ENCODE measurements at regions not wholly inside any gene's neighbourhood (a gene's known extent, or its start where the extent isn't known, plus 50 kb on each side); places are given as distances from the start of the nearest gene placed in this dataset.

DNA sequence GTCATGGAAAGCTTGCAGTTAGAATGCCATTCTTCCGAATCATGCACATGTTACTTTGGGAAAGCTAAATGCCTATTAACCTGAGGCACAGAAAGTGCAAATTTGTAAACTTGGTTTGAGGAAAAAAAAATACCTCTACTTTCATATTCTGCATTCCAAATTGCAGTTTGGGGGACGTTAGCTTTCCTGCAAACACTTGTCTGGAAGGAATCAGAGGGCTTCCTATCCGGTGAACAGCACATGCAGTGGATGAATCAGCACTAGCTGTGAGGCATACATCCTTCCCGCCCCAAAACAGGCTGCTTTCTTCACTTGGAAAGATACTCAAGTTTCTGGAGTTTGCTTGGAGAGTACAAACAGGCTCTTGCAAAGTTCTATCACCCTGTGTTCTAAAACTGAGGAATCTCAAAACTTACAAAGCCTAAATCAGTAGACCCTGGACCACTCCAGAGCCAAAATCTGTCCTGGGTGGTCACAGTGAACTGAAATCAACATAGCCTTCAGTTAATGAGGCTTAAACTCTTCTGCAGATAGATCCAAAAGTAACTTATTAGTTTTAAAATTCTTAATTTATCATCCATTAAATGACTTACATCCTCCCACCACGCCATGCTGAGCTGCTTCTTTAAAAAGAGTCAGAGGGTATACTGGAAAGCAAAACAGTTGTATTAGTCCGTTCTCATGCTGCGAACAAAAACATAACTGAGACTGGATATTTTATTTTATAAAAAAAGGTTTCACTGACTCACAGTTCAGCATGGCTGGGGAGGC, 802.3 kb upstream of the ARGLU1 start:
- DNase-seq = no peak

DNA sequence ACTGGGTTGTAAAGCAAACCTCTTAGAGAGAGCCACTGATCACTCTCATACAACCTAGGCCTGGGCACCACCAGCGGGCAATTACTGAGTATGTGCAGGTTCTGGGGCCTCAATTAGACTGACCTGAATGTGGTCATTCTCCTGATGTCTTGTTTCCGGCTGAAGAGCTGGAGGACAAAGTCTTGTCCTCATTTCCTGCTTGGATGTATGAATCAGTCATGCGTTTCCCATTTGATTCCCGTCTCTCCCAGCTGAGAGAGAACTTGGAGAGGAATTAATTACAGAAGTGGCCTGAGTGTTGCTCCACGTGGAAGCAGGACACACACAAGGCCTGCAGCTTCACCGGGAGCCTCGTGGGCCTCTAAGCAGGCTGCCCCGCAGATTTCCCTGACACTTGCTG, 799.3 kb upstream of the ARGLU1 start:
- DNase-seq = no peak

DNA sequence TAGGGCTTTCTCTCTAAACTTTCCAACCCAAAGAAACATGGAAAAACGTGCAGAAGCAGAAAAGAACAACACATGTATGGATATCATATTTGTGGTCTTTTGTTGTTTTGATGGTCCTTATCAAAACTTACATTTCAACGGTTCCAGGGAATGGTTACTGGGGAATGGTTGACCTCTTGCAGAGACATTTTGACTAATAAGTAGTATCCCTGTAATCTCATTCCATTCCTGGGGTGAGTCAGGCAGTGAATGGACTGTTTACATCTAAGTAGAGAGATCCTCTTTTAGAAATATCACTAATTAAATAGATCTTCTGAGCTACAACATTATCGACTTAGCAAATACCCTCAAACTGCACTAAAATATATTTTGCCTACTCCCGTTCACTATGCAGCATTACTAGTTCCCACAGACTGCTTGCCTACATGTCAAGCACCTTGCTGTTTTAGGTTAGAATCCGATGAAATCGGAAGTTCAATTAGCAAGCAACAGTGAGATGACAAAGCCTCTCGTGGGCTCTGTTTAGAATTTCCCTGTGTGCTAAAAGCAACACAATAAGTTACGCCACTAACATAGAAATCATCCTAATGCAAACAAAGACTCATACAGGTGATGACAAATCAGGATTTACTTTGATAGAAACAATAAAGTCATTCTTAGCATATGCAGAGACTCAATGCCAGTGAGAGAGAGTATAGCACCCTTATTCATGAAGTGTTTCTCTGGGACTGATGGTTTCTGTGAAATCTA, 797.7 kb upstream of the ARGLU1 start:
- no peak for DNase-seq

DNA sequence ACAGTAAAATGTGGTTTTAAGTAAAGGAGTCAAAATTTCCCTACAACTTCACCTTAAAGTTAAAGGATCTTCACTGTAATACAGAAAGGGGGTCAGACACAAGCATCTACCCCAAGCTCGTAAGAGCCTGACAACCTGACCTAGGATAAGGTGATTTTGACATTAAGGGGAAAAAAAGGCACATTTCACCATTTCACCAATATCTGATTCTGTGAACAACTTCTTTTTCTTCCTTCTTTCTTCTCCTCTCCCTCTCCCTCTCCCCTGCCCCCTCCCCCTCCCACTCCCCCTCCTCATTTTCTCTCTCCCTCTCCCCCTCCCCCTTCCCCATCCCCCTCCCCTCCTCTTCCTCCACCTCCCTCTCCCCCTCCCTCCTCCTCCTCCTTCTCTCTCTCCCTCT, 796.7 kb upstream of the ARGLU1 start:
- DNase-seq = no peak

DNA sequence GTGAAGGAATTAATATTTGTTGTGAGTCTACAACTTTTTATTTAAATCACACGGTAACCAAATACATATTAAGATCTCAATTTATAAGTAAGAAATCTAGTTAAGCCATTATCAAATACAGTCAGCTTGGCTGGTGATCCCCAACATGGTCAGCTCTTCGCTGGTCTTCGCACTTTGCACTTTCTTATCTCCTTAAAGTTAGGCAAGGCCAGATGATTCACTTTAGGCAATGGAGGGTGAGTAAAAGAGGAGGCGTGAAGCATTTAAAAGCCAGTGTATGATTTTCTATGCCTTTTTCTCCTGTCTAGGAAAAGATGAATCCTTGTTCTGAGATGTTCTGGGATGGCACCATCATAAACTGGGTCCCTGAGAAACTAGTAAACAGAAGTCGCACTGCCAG, 793.7 kb upstream of the ARGLU1 start:
- DNase-seq = no peak

DNA sequence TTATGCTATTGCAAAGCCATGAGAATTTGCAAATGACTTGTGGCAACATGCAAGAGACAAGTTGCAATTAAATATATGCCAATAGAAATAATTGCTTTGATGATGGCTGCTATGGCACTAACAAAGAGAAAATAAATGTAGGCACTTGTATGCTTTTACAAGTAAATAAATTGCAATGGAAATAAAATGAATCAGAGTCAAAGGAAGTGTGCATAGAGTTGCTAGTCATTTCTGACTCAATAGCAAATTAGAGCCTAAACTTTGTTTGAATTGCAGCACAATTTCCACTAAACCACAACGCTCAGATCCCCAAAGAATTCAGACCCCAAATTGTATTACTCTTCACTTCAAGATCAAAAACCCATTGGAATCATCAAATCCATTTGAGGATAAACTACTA, 792.1 kb upstream of the ARGLU1 start:
- DNase-seq = no peak

DNA sequence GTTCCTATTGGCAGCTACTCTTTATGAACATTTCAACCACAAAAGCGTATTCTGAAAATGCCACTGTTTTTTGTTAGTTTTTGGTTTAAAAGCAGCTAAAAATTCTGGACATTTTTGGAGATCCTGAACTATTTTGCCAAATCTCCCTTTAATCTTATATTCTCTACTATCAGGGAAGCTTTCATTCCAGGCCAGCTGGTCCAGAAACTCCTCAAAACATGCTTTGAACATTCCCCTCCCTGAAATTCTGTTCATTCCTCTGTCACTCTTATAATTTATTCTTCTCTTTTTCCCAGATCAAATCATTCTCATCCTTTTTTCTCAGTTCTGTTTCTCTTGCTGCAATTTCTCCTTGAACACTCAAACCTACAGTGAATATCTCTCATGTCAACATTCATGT, 790.9 kb upstream of the ARGLU1 start:
- DNase-seq = no peak

DNA sequence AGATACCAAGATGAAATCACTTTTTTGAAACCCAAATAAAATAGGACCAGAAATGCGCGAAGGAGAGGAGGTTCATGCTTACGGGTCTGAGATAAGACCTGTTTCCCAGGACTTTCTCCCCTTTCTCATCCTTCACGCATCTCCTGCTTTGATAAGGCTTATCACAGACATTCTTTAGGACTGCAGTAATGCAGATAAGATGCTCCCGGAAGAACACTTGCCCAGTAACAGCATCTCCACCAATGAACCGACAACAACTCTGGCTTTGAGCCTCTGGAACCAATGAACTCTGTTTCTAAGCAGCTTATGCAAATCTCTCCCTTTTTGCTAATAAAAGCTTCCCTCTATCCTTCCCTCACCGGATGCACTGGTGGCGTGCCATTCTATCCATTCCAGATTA, 783.4 kb upstream of the ARGLU1 start:
- DNase-seq = no peak

DNA sequence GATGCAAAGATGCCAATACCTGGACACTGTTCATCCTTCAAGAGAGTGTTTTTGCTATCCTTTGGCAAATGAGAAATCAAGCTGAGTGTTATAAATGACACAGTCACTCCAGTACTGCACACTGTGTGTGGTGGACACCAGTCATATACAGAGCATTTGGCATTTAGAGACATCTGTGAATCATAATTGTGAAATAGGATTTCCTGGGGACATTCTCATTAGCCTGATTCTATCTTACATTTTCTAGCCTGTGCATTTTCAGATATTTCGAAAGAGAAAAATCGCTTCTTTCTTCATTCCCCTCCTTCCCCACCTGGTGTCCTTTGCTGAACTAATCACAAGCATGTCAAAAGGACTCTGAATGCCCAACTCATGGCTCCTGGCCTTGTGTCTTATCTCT, 781.0 kb upstream of the ARGLU1 start:
- no peak for DNase-seq

DNA sequence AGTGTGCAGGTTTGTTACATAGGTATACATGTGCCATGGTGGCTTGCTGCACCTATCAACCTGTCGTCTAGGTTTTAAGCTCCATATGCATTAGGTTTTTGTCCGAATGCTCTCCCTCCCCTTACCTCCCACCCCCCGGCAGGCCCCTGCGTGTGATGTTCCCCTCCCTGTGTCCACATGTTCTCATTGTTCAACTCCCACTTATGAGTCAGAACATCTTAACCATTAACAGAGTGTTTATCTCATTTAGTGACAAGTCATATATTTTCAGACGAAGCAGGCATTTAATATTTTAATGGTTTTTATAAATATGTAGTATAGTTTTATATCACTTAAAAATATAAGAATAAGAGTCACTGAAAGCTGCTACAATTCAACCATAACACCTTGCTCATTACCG, 780.5 kb upstream of the ARGLU1 start:
- DNase-seq = no peak

DNA sequence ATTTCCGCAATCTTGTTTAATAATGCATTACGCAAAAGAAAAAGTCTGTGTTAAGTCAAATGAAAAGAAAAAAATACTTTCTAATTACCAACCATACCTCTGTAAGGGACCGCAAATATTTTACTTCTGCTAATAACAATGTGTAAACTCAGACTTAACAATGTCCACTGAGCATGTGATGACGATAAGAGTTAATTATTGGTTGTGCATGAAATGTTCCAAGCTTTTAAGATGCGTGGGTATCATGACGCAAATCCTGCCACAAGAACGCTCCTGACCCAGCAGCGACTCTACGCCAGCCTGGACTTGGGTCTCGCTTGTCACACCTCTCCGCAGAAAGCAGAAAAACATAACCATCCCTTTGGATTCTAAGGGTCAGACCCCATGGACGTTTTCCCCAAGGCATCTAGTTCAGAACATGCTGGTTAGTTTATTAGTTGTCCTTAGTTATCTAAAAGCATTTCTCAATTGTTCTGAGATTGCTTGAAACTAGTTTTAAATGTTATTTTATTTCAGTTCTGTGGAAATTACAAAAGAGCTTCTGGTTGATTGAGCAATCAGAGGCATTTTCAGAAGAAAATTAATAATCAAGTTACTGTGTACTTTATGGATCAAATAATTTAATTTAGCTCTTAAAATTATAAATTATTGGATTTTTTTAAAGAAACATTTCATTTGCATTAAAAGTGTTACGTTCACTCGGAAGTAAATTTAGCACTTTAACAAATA, 779.9 kb upstream of the ARGLU1 start:
- DNase-seq = no peak

DNA sequence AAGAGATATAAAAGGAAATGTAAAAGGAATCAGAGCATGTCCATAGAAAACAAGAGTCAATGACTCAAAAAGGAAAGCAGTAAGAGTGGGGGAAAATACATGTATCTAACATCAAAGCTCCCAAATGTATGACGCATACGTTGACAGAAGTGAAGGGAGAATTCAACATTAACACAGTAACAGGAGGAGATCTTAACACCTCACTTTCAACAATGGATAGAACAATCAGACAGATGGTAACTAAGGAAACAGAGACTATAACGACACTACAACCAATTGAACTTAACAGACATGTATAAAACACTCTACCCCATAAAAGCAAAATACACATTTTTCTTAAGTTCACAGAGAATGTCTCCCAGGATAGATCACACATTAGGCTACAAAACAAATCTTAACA, 774.8 kb upstream of the ARGLU1 start:
- no peak for DNase-seq

DNA sequence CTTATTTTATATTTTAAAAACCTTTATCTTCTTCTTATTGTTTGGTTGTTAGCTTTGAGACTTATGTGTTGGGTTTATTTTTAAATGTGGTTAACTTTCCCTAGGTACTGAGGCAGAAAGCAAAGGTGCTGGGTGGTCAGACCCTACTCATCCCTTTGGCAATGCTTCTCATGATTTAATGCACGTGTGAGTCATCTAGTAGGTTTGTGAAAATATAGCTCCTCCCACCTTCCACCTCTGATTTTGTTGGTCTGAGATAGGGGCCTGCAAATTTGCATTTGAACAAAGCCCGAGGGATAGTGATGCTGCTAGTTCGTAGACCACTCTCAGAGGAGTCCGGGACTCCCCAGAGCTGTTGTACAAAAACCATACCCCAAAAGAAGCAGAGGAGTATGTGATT, 771.3 kb upstream of the ARGLU1 start:
- no peak for DNase-seq

DNA sequence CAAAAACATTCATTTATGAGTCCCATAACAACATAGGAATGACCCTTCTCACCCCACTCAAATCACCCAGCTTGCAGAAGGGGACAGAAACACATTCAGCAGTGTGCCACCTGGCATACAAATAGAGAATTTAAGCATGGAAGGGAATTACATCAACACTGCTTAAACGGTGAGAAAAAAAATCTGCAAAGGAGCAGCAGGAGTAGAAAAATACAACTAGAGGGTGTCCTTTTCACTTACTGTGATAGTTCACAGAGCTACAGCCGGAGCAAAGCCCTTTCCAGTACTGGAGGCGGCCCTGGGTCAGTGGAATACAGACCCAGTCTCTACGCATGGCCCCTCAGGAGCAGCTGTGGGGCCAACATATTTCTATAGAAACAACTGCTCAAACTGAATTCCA, 764.3 kb upstream of the ARGLU1 start:
- DNase-seq = no peak

DNA sequence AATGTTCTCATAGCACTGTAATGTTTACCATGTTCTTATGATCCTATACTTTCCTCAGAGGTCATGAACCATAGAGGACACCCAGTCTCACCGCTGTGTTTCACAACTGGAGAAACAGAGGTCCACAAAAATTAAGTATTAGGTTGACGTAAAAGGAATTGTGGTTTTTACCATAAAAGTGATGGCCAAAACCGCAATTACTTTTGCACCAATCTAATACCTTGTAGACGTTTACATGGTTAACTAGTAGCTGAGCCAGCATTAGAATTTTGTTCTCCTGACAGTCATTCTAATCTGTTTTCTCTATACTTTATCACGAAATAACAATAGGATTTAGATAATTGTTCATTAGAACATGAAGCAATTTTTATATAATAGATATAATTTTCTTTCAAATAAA, 763.4 kb upstream of the ARGLU1 start:
- DNase-seq = no peak

DNA sequence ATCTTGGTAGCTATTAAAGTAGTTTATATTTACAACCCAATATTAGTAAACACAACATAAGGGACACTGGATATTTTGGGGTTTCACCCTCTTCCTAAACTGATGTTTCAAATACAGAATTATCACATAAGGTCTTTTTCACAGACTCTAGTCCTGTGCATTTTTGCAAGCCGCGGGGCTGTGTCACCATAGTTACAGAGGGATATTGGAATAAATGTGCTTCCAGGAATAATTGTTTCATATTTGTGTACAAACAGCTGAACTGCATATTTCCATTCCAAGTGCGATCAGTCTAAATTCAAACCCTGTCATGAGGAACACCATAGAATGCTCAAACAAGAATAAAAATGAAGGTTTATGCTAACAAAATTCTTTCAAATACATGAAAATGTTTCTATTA, 762.5 kb upstream of the ARGLU1 start:
- no peak for DNase-seq

DNA sequence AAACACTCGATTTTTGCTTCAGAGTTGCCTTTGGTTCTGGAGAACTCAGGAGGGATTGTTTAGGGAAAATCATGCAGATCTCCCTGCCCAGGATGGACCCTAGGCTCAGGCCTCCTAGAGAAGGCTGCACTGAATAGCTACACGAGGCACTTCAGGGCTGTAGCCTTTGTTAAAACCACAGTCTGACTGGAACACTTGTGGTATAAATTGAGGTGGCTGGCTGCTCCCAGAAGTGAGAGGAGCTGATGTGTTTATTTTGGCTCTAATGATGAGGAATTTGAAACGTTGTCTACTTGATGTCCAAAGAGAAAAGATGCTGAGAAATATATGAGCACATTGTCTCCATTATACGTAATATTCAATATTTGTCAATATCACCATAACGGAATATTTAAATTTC, 762.1 kb upstream of the ARGLU1 start:
- DNase-seq = no peak

DNA sequence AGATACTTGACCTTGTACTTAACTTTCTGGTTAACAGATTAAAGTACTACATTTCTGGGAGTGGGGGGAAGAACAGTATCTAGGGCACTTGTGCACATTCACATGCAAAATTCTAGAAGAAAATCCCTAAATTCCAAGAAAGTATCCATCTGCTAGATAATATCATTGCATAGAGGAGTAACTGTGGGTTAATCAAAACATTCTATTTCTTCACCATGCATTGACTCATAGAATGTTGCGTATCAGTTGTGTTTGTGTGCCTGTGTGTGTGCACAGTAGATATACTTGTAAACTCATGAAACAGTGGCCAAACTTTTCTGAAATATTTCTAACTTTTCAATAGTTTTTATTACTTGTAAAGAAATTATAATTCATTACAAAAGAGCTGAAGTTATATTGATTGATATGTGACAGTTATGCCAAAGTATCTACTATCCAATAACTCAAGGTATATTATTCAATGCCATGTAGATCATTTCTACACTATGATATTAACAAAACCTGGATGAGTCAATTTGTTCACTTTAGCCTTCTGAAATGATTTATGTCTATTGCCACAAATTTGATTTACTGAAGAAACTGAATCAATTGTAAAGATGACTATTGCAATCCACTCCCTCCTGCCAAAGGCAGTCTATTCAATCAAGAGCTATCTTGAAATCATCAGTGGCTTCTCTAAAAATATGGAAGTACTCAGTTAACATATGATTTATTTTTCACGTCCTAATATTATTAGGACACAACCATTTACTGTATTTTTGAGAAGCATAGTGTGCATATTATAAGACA, 756.7 kb upstream of the ARGLU1 start:
- DNase-seq = no peak

DNA sequence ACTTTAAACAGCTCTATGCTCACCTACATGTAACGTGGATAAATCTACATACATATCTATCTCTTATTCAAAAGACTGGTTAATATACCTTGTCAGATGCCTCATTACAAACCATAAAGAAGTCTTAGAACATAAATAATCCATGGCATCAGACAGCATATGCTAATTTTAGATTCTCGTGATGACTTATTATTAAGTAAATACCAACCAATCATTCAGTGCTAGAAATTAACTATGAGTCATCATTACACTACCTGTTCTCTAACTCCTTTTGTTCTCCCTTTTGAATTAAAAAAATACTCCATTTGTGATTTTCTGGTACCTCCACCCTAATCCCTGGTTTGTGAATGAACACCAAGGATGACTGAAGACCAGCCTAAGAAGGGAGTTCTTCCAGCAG, 754.3 kb upstream of the ARGLU1 start:
- no peak for DNase-seq

DNA sequence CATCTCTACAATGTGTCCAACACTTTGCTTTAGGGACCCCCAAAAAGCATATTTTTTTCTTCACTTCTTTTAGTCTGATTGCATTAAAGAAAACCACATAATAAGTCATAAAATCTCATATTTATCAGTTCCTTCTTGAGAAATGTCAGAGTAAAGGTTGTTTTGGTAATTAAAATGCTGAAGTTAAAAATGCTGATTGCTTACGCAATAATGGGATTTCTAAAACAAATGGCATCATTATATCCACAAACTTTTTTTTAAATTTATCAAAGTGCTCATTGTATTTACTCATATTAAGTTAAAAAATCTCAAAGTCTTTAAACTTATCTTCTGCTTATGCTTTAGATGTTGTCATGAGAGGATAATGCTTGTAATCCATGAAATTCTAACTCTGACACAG, 737.2 kb upstream of the ARGLU1 start:
- DNase-seq = no peak

DNA sequence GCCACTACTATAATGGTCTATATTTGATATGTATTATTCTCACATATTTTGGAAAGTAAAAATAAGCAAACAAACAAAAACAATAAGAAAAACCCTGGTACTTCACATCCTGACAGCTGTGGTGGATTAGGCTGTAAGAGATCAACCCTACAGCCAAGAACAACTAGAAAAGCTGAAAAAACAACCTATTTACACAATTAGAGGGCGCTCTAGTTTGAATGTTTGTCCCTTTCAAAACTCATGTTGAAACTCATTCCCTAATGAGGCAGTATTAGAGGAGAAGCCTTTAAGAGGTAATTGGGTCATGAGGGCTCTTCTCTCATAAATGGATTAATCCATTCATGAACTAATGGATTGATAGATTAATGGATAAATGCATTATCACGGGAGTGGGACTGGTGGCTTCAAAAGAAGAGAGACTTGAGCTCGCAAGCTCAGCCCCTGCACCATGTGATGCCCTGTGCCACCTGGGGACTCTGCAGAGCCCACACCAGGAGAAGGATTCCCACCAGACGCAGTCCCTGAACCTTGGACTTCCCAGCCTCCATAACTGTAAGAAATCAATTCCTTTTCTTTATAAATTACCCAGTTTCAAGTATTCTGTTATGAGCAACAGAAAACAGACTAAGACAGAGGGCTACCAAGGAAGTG, 733.9 kb upstream of the ARGLU1 start:
- DNase-seq = no peak

DNA sequence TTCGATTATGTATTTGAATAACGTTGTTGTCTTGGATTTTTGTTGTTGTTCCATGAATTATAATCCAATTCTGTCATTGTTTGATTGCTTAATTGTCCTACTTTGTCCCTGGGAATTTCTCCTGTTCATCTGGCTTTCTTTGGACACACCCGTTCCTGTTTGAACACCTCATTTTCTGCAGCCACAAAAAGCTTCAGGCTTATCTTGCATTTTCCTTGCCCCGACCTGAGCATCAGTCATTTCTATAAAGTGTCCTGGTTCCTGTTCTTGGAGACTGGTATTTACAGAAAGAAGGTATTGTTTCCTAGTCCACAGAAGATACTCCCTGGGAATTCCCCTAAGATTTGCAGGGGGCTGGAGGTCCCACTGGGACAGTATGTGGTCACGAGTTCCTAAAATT, 731.8 kb upstream of the ARGLU1 start:
- no peak for DNase-seq

DNA sequence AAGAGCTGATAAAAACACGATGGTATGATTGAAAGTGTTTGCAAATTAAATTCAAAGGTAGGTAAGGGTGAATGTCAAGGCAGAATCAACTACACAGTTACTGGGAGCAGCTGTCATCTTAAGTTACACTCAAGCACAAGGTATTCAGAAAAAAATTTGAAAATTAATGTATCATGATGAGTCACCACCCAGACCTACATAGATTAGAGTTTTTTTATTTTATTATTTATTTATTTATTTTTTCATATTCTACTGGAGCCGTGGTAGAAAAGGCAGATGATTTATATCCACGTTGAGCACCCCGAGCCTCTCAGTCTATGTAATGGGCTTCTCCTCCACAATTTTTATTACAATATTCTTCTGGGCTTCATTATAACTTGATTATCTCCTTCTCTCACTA, 728.9 kb upstream of the ARGLU1 start:
- DNase-seq = no peak
